Ascending aorta (tissue), 2 donors: ENCODE measurements at regions not wholly inside any gene's neighbourhood (a gene's known extent, or its start where the extent isn't known, plus 50 kb on each side); places are given as distances from the start of the nearest gene placed in this dataset.
"Not testable (repeated sequence)": the region's sequence is repeated elsewhere in the genome, so short reads cannot be mapped to it uniquely, and the experiment has no call there.

Source experiments
- DNase-seq, 2 donors: peaks; one replicate each; pipeline ENCODE4 v3.0.0-alpha.2; 2019; ENCODE audit warnings: low spot score in 2 of 2
- H3K27ac ChIP-seq, 2 donors: fragments of 200-600 bp; sonication (generic); one replicate each; pipeline ENCODE4 v1.5.1; 2016 to 2017; ENCODE audit warnings: mild to moderate bottlenecking in 1 of 2
- H3K27me3 ChIP-seq: fragments of 200-600 bp; sonication (generic); one replicate; pipeline ENCODE4 v1.5.1; 2017
- H3K36me3 ChIP-seq, 2 donors: fragments of 200-600 bp; sonication (generic); one replicate each; pipeline ENCODE4 v1.5.1; 2016
- H3K4me1 ChIP-seq, 2 donors: fragments of 200-600 bp; sonication (generic); one replicate each; pipeline ENCODE4 v1.5.1; 2016 to 2017; ENCODE audit warnings: mild to moderate bottlenecking in 1 of 2
- H3K4me3 ChIP-seq, 2 donors: fragments of 200-600 bp; sonication (generic); one replicate each; pipeline ENCODE4 v1.5.1; 2016 to 2017; ENCODE audit warnings: mild to moderate bottlenecking in 1 of 2
- H3K9me3 ChIP-seq, 2 donors: fragments of 200-600 bp; sonication (generic); one replicate each; pipeline ENCODE4 v1.5.1; 2016
- intact Hi-C: fragments of 100-400 bp; cut with DNase I; formaldehyde crosslinking; loops from one replicate; pipeline ENCODE4 v1.15.1; 2023
- TF ChIP-seq, protein P1 (sequence below), 3 experiments: fragments of 200-600 bp in 2 of 3; fragments of 450-650 bp in 1 of 3; sonication (generic) in 2 of 3; IDR thresholded peaks; one replicate each; pipeline ENCODE4 v1.5.1; 2016 to 2019; ENCODE audit warnings: antibody characterized with exemption in 3 of 3, mild to moderate bottlenecking in 1 of 3, moderate library complexity in 1 of 3

DNA sequence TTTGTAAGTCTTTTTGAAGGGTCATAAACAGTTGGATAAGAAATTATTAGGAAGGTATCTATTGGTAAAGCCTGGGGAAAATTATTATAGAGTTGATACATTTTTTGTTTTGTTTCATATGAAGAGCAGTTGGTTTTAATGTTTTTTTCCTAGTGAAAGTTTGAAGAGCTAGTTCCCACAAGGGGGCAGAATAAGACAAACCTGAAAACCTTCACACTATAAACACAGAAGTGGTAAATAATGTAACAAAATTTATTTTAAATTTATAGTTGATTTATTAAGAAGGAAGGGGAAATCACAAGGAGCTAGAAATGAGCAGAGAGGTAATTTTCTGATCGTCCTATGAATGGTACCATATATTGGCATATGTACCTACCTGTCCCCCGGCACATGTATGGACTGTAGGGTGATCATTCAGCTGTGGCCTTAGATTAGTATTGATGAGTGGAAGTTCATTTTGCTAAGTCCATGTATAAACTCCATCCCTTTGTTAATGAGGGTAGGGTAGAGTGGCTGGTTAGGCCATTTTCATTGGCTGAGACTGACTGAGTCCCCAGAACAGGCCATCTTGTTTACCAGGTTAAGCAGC lies 116.3 kb downstream of the TANC2 start:
- intact Hi-C loops, result loop anchor here (1.0 to 10.0 kb wide), 2 partner anchors 324 to 378 kb away; no protein-coding TSS in a partner anchor
- Histone ChIP-seq H3K27ac (no peak overlapping the region), H3K27me3 (no peaks in the 10 kb centered on the region), H3K36me3 (no peaks in the 10 kb centered on the region), H3K4me1 (no peaks in the 10 kb centered on the region), H3K4me3 (no peak overlapping the region), H3K9me3 (no peaks in the 10 kb centered on the region)
- DNase-seq, result no peak
- TF ChIP-seq, protein P1, sequence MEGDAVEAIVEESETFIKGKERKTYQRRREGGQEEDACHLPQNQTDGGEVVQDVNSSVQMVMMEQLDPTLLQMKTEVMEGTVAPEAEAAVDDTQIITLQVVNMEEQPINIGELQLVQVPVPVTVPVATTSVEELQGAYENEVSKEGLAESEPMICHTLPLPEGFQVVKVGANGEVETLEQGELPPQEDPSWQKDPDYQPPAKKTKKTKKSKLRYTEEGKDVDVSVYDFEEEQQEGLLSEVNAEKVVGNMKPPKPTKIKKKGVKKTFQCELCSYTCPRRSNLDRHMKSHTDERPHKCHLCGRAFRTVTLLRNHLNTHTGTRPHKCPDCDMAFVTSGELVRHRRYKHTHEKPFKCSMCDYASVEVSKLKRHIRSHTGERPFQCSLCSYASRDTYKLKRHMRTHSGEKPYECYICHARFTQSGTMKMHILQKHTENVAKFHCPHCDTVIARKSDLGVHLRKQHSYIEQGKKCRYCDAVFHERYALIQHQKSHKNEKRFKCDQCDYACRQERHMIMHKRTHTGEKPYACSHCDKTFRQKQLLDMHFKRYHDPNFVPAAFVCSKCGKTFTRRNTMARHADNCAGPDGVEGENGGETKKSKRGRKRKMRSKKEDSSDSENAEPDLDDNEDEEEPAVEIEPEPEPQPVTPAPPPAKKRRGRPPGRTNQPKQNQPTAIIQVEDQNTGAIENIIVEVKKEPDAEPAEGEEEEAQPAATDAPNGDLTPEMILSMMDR (IDR thresholded peaks at IDR 0.05), result peak in 2 of 3 experiments; percentile 20 to 41

DNA sequence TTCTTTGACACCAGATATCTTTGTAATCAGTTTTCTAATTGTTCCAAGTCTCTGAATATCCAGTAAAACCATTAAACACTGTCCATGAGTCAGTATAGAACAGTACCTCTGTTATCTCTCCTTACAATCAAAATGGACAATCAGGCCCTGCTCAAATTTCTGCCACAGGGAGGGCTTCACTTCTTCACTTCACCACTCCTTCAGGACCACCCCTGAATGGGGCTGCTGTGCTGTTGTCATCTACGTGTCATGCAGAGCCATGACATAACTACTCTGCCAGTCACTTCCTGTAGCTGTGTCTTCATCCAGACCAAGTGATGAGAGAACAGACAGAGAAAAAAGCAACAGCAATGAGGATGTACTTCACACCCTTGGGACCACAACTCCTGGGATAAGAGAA lies 116.9 kb downstream of the TANC2 start:
- no peak overlapping the region for H3K4me3 ChIP-seq
- no peaks in the 10 kb centered on the region for H3K4me1 ChIP-seq
- no peak for DNase-seq
- TF ChIP-seq, protein P1 (IDR thresholded peaks at IDR 0.05), result no peak
- H3K36me3 ChIP-seq, result no peaks in the 10 kb centered on the region
- H3K27me3 ChIP-seq, result no peaks in the 10 kb centered on the region
- no peaks in the 10 kb centered on the region for H3K9me3 ChIP-seq
- no peak overlapping the region for H3K27ac ChIP-seq
- intact Hi-C loops, result loop anchor here (1.0 to 10.0 kb wide), 2 partner anchors 323 to 378 kb away; no protein-coding TSS in a partner anchor

DNA sequence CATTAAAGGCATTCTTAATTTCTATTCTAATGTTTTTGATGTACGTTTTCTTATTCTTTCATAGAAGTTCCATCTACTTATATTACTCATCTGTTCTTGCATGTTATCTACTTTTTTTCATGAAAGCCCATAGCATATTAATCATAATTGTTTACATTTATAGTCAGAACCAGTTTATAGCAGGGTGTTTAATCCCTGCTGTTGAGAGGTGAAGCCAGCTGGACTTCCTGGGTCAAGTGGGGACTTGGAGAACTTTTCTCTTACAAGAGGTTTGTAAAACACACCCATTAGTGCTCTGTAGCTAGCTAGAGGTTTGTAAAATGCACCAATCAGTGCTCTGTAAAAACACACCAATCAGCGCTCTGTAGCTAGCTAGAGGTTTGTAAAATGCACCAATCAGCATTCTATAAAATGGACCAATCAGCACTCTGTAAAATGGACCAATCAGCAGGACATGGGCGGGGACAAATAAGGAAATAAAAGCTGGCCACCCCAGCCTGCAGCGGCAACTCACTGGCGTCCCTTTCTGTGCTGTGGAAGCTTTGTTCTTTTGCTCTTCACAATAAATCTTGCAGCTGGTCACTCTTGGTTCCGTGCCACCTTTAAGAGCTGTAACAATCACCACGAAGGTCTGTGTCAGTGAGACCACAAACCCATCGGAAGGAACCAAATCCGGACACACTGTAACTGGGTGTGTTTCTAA lies 120.6 kb downstream of the TANC2 start:
- Histone ChIP-seq H3K27ac (no peak overlapping the region), H3K9me3 (no peaks in the 10 kb centered on the region), H3K4me3 (no peak overlapping the region), H3K4me1 (no peaks in the 10 kb centered on the region), H3K27me3 (no peaks in the 10 kb centered on the region), H3K36me3 (no peaks in the 10 kb centered on the region)
- TF ChIP-seq, protein P1 (IDR thresholded peaks at IDR 0.05), result no peak
- DNase-seq, result no peak
- intact Hi-C loops, result loop anchor here (10.0 kb wide), 1 partner anchor 382 kb away; no protein-coding TSS in a partner anchor

DNA sequence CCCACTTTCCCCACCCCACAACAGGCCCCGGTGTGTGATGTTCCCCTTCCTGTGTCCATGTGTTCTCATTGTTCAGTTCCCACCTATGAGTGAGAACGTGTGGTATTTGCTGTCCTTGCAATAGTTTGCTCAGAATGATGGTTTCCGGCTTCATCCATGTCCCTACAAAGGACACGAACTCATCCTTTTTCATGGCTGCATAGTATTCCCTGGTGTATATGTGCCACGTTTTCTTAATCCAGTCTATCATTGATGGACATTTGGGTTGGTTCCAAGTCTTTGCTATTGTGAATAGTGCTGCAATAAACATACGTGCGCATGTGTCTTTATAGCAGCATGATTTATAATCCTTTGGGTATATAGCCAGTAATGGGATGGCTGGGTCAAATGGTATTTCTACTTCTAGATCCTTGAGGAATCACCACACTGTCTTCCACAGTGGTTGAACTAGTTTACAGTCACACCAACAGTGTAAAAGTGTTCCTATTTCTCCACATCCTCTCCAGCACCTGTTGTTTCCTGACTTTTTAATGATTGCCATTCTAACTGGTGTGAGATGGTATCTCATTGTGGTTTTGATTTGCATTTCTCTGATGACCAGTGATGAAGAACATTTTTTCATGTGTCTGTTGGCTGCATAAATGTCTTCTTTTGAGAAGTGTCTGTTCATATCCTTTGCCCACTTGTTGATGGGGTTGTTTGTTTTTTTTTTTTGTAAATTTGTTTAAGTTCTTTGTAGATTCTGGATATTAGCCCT lies 124.5 kb downstream of the TANC2 start:
- intact Hi-C loops, H3K27ac ChIP-seq, H3K4me3 ChIP-seq, H3K9me3 ChIP-seq, H3K4me1 ChIP-seq, DNase-seq, H3K27me3 ChIP-seq, H3K36me3 ChIP-seq: not testable (repeated sequence)

DNA sequence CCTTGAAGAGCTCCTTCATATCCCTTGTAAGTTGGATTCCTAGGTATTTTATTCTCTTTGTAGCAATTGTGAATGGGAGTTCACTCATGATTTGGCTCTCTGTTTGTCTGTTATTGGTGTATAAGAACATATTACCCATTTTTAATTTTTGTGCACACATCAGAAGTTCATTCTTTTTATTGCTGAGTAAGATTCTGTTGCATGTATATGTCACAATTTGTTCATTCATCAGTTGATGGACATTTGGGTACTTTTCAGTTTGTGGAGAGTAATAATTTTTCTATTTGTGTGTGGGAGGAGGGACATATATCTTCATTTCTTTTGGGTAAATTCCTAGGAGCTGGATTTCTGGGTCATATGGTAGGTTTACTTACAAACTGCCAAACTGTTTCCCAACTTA lies 125.9 kb downstream of the TANC2 start:
- H3K27me3 ChIP-seq, H3K27ac ChIP-seq, H3K4me1 ChIP-seq, H3K36me3 ChIP-seq, H3K4me3 ChIP-seq, DNase-seq, H3K9me3 ChIP-seq, intact Hi-C loops: not testable (repeated sequence)

DNA sequence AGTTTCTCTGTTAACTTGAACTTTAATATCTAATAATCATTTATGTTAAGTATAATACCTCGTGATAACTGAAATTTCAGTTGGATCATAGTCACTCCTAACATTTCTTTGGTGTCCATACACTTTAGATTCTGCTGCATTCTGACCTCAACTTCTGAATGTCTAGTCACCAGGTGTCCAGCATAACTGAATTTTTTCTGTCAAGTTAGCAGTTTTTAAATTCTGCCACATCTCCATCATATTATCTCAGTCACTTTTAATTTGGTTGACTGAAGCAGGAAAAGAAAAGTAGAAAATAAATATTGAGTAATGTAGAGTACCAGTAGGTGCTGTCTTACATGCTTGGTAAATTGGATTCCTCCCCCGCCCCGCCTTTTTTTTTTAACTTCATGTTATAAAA lies 128.6 kb downstream of the TANC2 start:
- no peaks in the 10 kb centered on the region for H3K36me3 ChIP-seq
- no peak overlapping the region for H3K4me3 ChIP-seq
- no peaks in the 10 kb centered on the region for H3K27me3 ChIP-seq
- H3K9me3 ChIP-seq, result no peaks in the 10 kb centered on the region
- DNase-seq, result no peak
- H3K4me1 ChIP-seq, result no peaks in the 10 kb centered on the region
- H3K27ac ChIP-seq, result no peak overlapping the region
- TF ChIP-seq, protein P1 (IDR thresholded peaks at IDR 0.05), result no peak
- intact Hi-C loops, result no loop called here
